GM23248 (cell line): ENCODE measurements at regions not wholly inside any gene's neighbourhood (a gene's known extent, or its start where the extent isn't known, plus 50 kb on each side); places are given as distances from the start of the nearest gene placed in this dataset.

Experiments
- DNase-seq: peaks from one replicate; pipeline ENCODE4 v3.0.0-alpha.2; 2015
- H2AFZ ChIP-seq: fragments of 200-600 bp; sonication (generic); 2 replicates; pipeline ENCODE4 v1.6.1; 2016; ENCODE audit warnings: antibody characterized with exemption
- H3F3A ChIP-seq: fragments of 200-600 bp; sonication (generic); 2 replicates; pipeline ENCODE4 v1.6.1; 2016; ENCODE audit warnings: mild to moderate bottlenecking, antibody characterized with exemption, mixed run types; ENCODE audit not compliant: insufficient read depth
- H3K27ac ChIP-seq: fragments of 200-600 bp; sonication (generic); 2 replicates; pipeline ENCODE4 v1.5.1; 2016; ENCODE audit warnings: mild to moderate bottlenecking
- H3K27me3 ChIP-seq: fragments of 200-600 bp; sonication (generic); replicated peaks from 2 replicates; pipeline ENCODE4 v1.6.1; 2016; ENCODE audit warnings: mild to moderate bottlenecking; ENCODE audit not compliant: insufficient read depth
- H3K36me3 ChIP-seq: fragments of 200-600 bp; sonication (generic); 2 replicates; pipeline ENCODE4 v1.6.1; 2016; ENCODE audit warnings: low read depth, mild to moderate bottlenecking
- H3K4me1 ChIP-seq: fragments of 200-600 bp; sonication (generic); 2 replicates; pipeline ENCODE4 v1.6.1; 2016; ENCODE audit warnings: mild to moderate bottlenecking; ENCODE audit not compliant: insufficient read depth
- H3K4me2 ChIP-seq: fragments of 200-600 bp; sonication (generic); one replicate; pipeline ENCODE4 v1.6.1; 2016; ENCODE audit warnings: mild to moderate bottlenecking; ENCODE audit not compliant: unreplicated experiment
- H3K4me3 ChIP-seq: fragments of 200-600 bp; sonication (generic); 2 replicates; pipeline ENCODE4 v1.5.1; 2016; ENCODE audit warnings: mild to moderate bottlenecking
- H3K79me2 ChIP-seq: fragments of 200-600 bp; sonication (generic); 2 replicates; pipeline ENCODE4 v1.6.1; 2016; ENCODE audit warnings: mild to moderate bottlenecking; ENCODE audit not compliant: insufficient read depth
- H3K9ac ChIP-seq: fragments of 200-600 bp; sonication (generic); 2 replicates; pipeline ENCODE4 v1.6.1; 2016; ENCODE audit warnings: mild to moderate bottlenecking
- H3K9me2 ChIP-seq: fragments of 200-600 bp; sonication (generic); 2 replicates; pipeline ENCODE4 v1.6.1; 2016; ENCODE audit warnings: mixed run types, mild to moderate bottlenecking, moderate library complexity; ENCODE audit not compliant: insufficient read depth
- H3K9me3 ChIP-seq: fragments of 200-600 bp; sonication (generic); one replicate; pipeline ENCODE4 v1.6.1; 2017; ENCODE audit warnings: low read depth
- H4K20me1 ChIP-seq: fragments of 200-600 bp; sonication (generic); 2 replicates; pipeline ENCODE4 v1.6.0; 2016; ENCODE audit not compliant: insufficient read depth
- EZH2 ChIP-seq: fragments of 200-600 bp; sonication (generic); IDR thresholded peaks from 2 replicates; pipeline ENCODE4 v1.6.1; 2018; ENCODE audit warnings: antibody characterized with exemption, mild to moderate bottlenecking; ENCODE audit not compliant: insufficient read depth, poor library complexity, severe bottlenecking
- EZH2phosphoT487 ChIP-seq: fragments of 200-600 bp; sonication (generic); IDR thresholded peaks from 2 replicates; pipeline ENCODE4 v1.6.1; 2018; ENCODE audit warnings: antibody characterized with exemption, moderate library complexity, mild to moderate bottlenecking, low read depth; ENCODE audit not compliant: insufficient read depth
- WGBS, 2 experiments: methylation state at CpG; one replicate each; pipeline ENCODE4 v1.1.6; 2015 to 2017; ENCODE audit warnings: low lambda C conversion rate in 2 of 2, low coverage in 1 of 2; ENCODE audit errors: missing lambda C conversion rate in 2 of 2; 5-methylcytosine and 5-hydroxymethylcytosine counted together
- in situ Hi-C: fragments of 300-500 bp; cut with MboI; formaldehyde crosslinking; loops from 2 replicates; pipeline ENCODE4 v1.15.0; 2020

- no peak overlapping the region for H2AFZ ChIP-seq
- no peaks in the 10 kb centered on the region for H3K79me2 ChIP-seq
- no peaks in the 10 kb centered on the region for H3K9me3 ChIP-seq
- no peak for DNase-seq
- no peak overlapping the region for H3K9ac ChIP-seq
- no peak overlapping the region for H3K4me3 ChIP-seq
- no peaks in the 10 kb centered on the region for H4K20me1 ChIP-seq
- no peaks in the 10 kb centered on the region for H3F3A ChIP-seq
- no peaks in the 10 kb centered on the region for H3K36me3 ChIP-seq
- no peaks in the 10 kb centered on the region for H3K4me1 ChIP-seq
- in situ Hi-C loops, result no loop called here
- TF ChIP-seq EZH2phosphoT487, result no peak
- no peak for TF ChIP-seq EZH2
- H3K4me2 ChIP-seq, result no peak overlapping the region
- no peaks in the 10 kb centered on the region for H3K9me2 ChIP-seq
- no peaks in the 10 kb centered on the region; the same call in 1 of the 2 replicates for H3K27me3 ChIP-seq
- no peak overlapping the region for H3K27ac ChIP-seq
Measured at GRCh38 chr12:41983856-41984255, 160.8 kb downstream of the GXYLT1 start.

GRCh38 chr12:41983394-41983793 is 161.3 kb downstream of the GXYLT1 start:
- Histone ChIP-seq H3K79me2 (no peaks in the 10 kb centered on the region), H4K20me1 (no peaks in the 10 kb centered on the region), H3K27me3 (no peaks in the 10 kb centered on the region; the same call in 1 of the 2 replicates), H3K4me3 (no peak overlapping the region), H3K4me2 (no peak overlapping the region), H3F3A (no peaks in the 10 kb centered on the region), H3K9me3 (no peaks in the 10 kb centered on the region), H2AFZ (no peak overlapping the region), H3K4me1 (no peaks in the 10 kb centered on the region), H3K9me2 (no peaks in the 10 kb centered on the region), H3K9ac (no peak overlapping the region), H3K36me3 (no peaks in the 10 kb centered on the region), H3K27ac (no peak overlapping the region)
- TF ChIP-seq EZH2phosphoT487 (no peak), EZH2 (no peak)
- DNase-seq, result no peak
- 10 to 15% methylated on average over 1 of the region's 1 CpG for WGBS, 2 experiments
- in situ Hi-C loops, result no loop called here

- H3K4me3 ChIP-seq, result no peak overlapping the region
- H4K20me1 ChIP-seq, result no peaks in the 10 kb centered on the region
- DNase-seq, result peak; percentile 36
- no peak overlapping the region for H3K9ac ChIP-seq
- no peaks in the 10 kb centered on the region for H3K36me3 ChIP-seq
- H3K4me1 ChIP-seq, result no peaks in the 10 kb centered on the region
- no peaks in the 10 kb centered on the region for H3K9me2 ChIP-seq
- no peaks in the 10 kb centered on the region for H3K9me3 ChIP-seq
- H3K4me2 ChIP-seq, result no peak overlapping the region
- no peak for TF ChIP-seq EZH2
- no peak overlapping the region for H3K27ac ChIP-seq
- 0 to 3% methylated on average over 1 of the region's 1 CpG for WGBS, 2 experiments
- in situ Hi-C loops, result no loop called here
- H3F3A ChIP-seq, result no peaks in the 10 kb centered on the region
- H3K27me3 ChIP-seq, result no peaks in the 10 kb centered on the region; the same call in 1 of the 2 replicates
- H2AFZ ChIP-seq, result no peak overlapping the region
- H3K79me2 ChIP-seq, result no peaks in the 10 kb centered on the region
Measured at GRCh38 chr12:41981758-41982157, 162.9 kb downstream of the GXYLT1 start.

GRCh38 chr12:41981013-41981412 is 163.7 kb downstream of the GXYLT1 start:
- Histone ChIP-seq H3K27me3 (no peaks in the 10 kb centered on the region; the same call in 1 of the 2 replicates), H2AFZ (no peak overlapping the region), H3K27ac (no peak overlapping the region), H3K9me3 (no peaks in the 10 kb centered on the region), H3K4me1 (no peaks in the 10 kb centered on the region), H3K9ac (no peak overlapping the region), H3K4me2 (no peak overlapping the region), H3F3A (no peaks in the 10 kb centered on the region), H3K9me2 (no peaks in the 10 kb centered on the region), H4K20me1 (no peaks in the 10 kb centered on the region), H3K4me3 (no peak overlapping the region), H3K36me3 (no peaks in the 10 kb centered on the region), H3K79me2 (no peaks in the 10 kb centered on the region)
- 58 to 68% methylated on average over 2 of the region's 2 CpGs for WGBS, 2 experiments
- no peak for TF ChIP-seq EZH2
- TF ChIP-seq EZH2phosphoT487, result no peak
- in situ Hi-C loops, result no loop called here
- no peak for DNase-seq

- no peaks in the 10 kb centered on the region for H4K20me1 ChIP-seq
- H3K9ac ChIP-seq, result no peak overlapping the region
- no peak overlapping the region for H3K27ac ChIP-seq
- H3K79me2 ChIP-seq, result no peaks in the 10 kb centered on the region
- no peak for DNase-seq
- H2AFZ ChIP-seq, result no peak overlapping the region
- no peaks in the 10 kb centered on the region; the same call in 1 of the 2 replicates for H3K27me3 ChIP-seq
- no peaks in the 10 kb centered on the region for H3K9me3 ChIP-seq
- H3K9me2 ChIP-seq, result no peaks in the 10 kb centered on the region
- WGBS, 2 experiments, result 8 to 14% methylated on average over 1 of the region's 1 CpG
- no peaks in the 10 kb centered on the region for H3K36me3 ChIP-seq
- no peak overlapping the region for H3K4me3 ChIP-seq
- TF ChIP-seq EZH2 (no peak), EZH2phosphoT487 (no peak)
- H3K4me1 ChIP-seq, result no peaks in the 10 kb centered on the region
- in situ Hi-C loops, result no loop called here
- no peaks in the 10 kb centered on the region for H3F3A ChIP-seq
- no peak overlapping the region for H3K4me2 ChIP-seq
Measured at GRCh38 chr12:41980390-41980789, 164.3 kb downstream of the GXYLT1 start.
